Heart left ventricle (tissue), 13 donors: ENCODE measurements at regions not wholly inside any gene's neighbourhood (a gene's known extent, or its start where the extent isn't known, plus 50 kb on each side); places are given as distances from the start of the nearest gene placed in this dataset.

Experiments used
- POLR2A ChIP-seq, 2 donors: fragments of 450-650 bp; IDR thresholded peaks; one replicate each; pipeline ENCODE4 v1.6.1; 2017; ENCODE audit warnings: antibody characterized with exemption in 2 of 2, mild to moderate bottlenecking in 2 of 2, moderate library complexity in 2 of 2
- TF ChIP-seq, protein P1 (sequence below), 12 donors: fragments of 200-600 bp; sonication (generic) in 4 of 12; IDR thresholded peaks; one replicate each; pipeline versions ENCODE4 v1.5.0 to v1.8.0; 2018 to 2022; ENCODE audit warnings: antibody characterized with exemption in 12 of 12, mild to moderate bottlenecking in 5 of 12
- donor health status: ischemic (EF 13 %, LVEDD 7.1; RV severe dilation, severe dysfunction).
- donor health status: DM: no; HTN: yes; CAD: no.
- donor health status: DM: no; HTN: no; CAD: no.
- donor health status: ischemic (EF 25% LVEDD 6.9; RV normal size, moderate dysfunction).
- donor health status: ischemic (EF 25% LVEDD 5.7; RV mildly dilated, moderate dysfunction).
- donor health status: ischemic (EF 35%, LVEDD 5.7; RV mildly dilated, moderate dysfunction).
- donor health status: nonischemic (EF 11% LVEDD 7.7; RV severe dilation, severe dysfunction).
- donor health status: DM: yes; HTN: yes; CAD: no.
- donor health status: PGD.
- donor health status: ischemic (EF 29% LVEDD 5.4; RV normal size, mild dysfunction).
- donor health status: nonischemic (EF 23%, LVEDD 6.1; RV moderate dilation, normal function).

DNA sequence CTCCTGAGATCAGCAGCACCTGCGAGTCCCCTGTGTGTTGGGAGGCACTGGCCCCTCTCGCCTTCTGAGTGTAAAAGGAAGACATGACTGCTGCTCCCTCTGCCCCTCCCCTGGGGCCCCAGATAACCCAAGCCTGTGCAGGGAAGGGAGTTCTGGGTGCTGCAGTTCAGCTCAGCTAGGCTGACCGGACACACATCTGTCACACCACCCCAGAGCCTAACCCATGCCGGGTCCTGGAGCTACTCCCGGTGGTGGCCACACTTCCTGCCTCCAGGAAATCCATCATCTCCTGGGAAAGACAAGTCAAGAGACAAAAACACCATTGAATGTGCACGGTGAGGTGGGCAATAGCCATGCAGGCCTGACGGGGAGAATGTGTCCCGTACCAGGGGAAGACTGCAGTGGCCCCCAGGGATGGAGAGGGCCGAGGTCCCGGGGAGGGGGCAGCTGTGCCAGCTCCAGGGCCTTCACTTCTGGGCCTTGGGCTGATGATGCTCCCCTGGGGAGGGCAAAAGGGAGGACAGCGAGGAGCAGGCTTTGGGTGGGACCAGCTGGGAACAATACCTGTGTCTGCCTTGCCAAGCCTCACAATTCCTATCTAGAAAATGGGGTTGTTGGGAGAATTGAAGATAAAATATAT, 210.6 kb downstream of the TFCP2L1 start:
- TF ChIP-seq, protein P1, sequence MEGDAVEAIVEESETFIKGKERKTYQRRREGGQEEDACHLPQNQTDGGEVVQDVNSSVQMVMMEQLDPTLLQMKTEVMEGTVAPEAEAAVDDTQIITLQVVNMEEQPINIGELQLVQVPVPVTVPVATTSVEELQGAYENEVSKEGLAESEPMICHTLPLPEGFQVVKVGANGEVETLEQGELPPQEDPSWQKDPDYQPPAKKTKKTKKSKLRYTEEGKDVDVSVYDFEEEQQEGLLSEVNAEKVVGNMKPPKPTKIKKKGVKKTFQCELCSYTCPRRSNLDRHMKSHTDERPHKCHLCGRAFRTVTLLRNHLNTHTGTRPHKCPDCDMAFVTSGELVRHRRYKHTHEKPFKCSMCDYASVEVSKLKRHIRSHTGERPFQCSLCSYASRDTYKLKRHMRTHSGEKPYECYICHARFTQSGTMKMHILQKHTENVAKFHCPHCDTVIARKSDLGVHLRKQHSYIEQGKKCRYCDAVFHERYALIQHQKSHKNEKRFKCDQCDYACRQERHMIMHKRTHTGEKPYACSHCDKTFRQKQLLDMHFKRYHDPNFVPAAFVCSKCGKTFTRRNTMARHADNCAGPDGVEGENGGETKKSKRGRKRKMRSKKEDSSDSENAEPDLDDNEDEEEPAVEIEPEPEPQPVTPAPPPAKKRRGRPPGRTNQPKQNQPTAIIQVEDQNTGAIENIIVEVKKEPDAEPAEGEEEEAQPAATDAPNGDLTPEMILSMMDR (IDR thresholded peaks at IDR 0.05), result no peak
- no peak for TF ChIP-seq POLR2A (IDR thresholded peaks at IDR 0.05)
